SK-MEL-5 (cell line): ENCODE measurements at regions not wholly inside any gene's neighbourhood (a gene's known extent, or its start where the extent isn't known, plus 50 kb on each side); places are given as distances from the start of the nearest gene placed in this dataset.
"Not testable (repeated sequence)": the region's sequence is repeated elsewhere in the genome, so short reads cannot be mapped to it uniquely, and the experiment has no call there.

Experiments
- DNase-seq: peaks from one replicate; pipeline ENCODE4 v3.0.0-alpha.2; 2016; ENCODE audit warnings: low read depth, low spot score
- in situ Hi-C: cut with HindIII; loops from 2 replicates; pipeline ENCODE4 v1.10.0; 2016; ENCODE audit warnings: low sequenced_read_pairs, high pct_unique_total_duplicates, low pct_unique_long_range_greater_than_20kb

GRCh38 chr19:28685802-28686201, 527.1 kb downstream of the UQCRFS1 start:
- DNase-seq = no peak
- in situ Hi-C loops = no loop called here

GRCh38 chr19:28685077-28685476, 527.9 kb downstream of the UQCRFS1 start:
- DNase-seq, in situ Hi-C loops: not testable (repeated sequence)

GRCh38 chr19:28680111-28680510, 532.8 kb downstream of the UQCRFS1 start:
- in situ Hi-C loops = no loop called here
- DNase-seq = no peak

- DNase-seq = no peak
- in situ Hi-C loops = no loop called here
Observed at GRCh38 chr19:28670836-28671235, 542.1 kb downstream of the UQCRFS1 start.

GRCh38 chr19:28669804-28670203, 543.1 kb downstream of the UQCRFS1 start:
- in situ Hi-C loops = no loop called here
- no peak for DNase-seq

- no peak for DNase-seq
- in situ Hi-C loops = no loop called here
Observed at GRCh38 chr19:28667348-28667977, 545.5 kb downstream of the UQCRFS1 start.

- no peak for DNase-seq
- in situ Hi-C loops = no loop called here
Observed at GRCh38 chr19:28665748-28666147, 547.2 kb downstream of the UQCRFS1 start.

- no peak for DNase-seq
- in situ Hi-C loops = no loop called here
Observed at GRCh38 chr19:28656644-28657043, 556.3 kb downstream of the UQCRFS1 start.

GRCh38 chr19:28655054-28655453, 557.9 kb downstream of the UQCRFS1 start:
- in situ Hi-C loops = no loop called here
- no peak for DNase-seq

- in situ Hi-C loops = no loop called here
- peak; percentile 9 for DNase-seq
Observed at GRCh38 chr19:28652765-28653164, 560.2 kb downstream of the UQCRFS1 start.

GRCh38 chr19:28646629-28647028, 566.3 kb downstream of the UQCRFS1 start:
- in situ Hi-C loops = no loop called here
- no peak for DNase-seq

GRCh38 chr19:28644169-28644775, 568.7 kb downstream of the UQCRFS1 start:
- in situ Hi-C loops = no loop called here

GRCh38 chr19:28642787-28643683, 569.9 kb downstream of the UQCRFS1 start:
- DNase-seq = no peak
- in situ Hi-C loops = no loop called here

More at GRCh38 chr19:28644169-28644775, 568.7 kb downstream of the UQCRFS1 start:
- peak; percentile 34 for DNase-seq

GRCh38 chr19:28641395-28641794, 571.6 kb downstream of the UQCRFS1 start:
- in situ Hi-C loops = no loop called here

GRCh38 chr19:28640506-28640905, 572.4 kb downstream of the UQCRFS1 start:
- no peak for DNase-seq
- in situ Hi-C loops = no loop called here

More at GRCh38 chr19:28641395-28641794, 571.6 kb downstream of the UQCRFS1 start:
- peak; percentile 48 for DNase-seq

GRCh38 chr19:28638445-28638844, 574.5 kb downstream of the UQCRFS1 start:
- no peak for DNase-seq
- in situ Hi-C loops = no loop called here

- in situ Hi-C loops = no loop called here
- DNase-seq = no peak
Observed at GRCh38 chr19:28636706-28637105, 576.2 kb downstream of the UQCRFS1 start.

GRCh38 chr19:28636016-28636629, 576.8 kb downstream of the UQCRFS1 start:
- no peak for DNase-seq
- in situ Hi-C loops = no loop called here
